OCI-LY7 (cell line): ENCODE measurements at regions not wholly inside any gene's neighbourhood (a gene's known extent, or its start where the extent isn't known, plus 50 kb on each side); places are given as distances from the start of the nearest gene placed in this dataset.

Source experiments
- BruUV-seq: library from RNA; stranded (reverse); fragments of 400-500 nt; replicated peaks from 2 replicates; lab custom pipeline; 2021; lab: Mats Ljungman, UMichigan
- CTCF ChIA-PET: fragments of 300-600 bp; sonication (Branson Sonifier 250); formaldehyde crosslinking; loops from one replicate; lab custom pipeline; 2022; ENCODE audit warnings: antibody characterized with exemption; ENCODE audit not compliant: unreplicated experiment; lab: Charles Lee
- POLR2A ChIA-PET: fragments of 300-600 bp; sonication (Branson Sonifier 250); formaldehyde crosslinking; loops from one replicate; lab custom pipeline; 2022; ENCODE audit warnings: antibody characterized with exemption; lab: Charles Lee
- DNase-seq: peaks from one replicate; pipeline ENCODE4 v3.0.0-alpha.2; 2015; ENCODE audit warnings: low spot score
- H2AFZ ChIP-seq: fragments of 200-600 bp; sonication (generic), shearing (Covaris generic); 2 replicates; pipeline ENCODE4 v1.6.1; 2014; ENCODE audit warnings: mild to moderate bottlenecking, antibody characterized with exemption, low read length, moderate library complexity
- H3K27ac ChIP-seq: fragments of 200-600 bp; sonication (generic); 2 replicates; pipeline ENCODE4 v1.5.1; 2014; ENCODE audit warnings: mixed run types, low read depth, mild to moderate bottlenecking, moderate library complexity, low read length, inconsistent platforms; ENCODE audit not compliant: poor library complexity, severe bottlenecking
- H3K36me3 ChIP-seq: fragments of 200-600 bp; sonication (generic); 2 replicates; pipeline ENCODE4 v1.6.1; 2014; ENCODE audit warnings: mild to moderate bottlenecking, antibody characterized with exemption, low read length, moderate library complexity, mixed read lengths; ENCODE audit not compliant: insufficient read depth
- H3K4me1 ChIP-seq: fragments of 200-600 bp; sonication (generic); 2 replicates; pipeline ENCODE4 v1.5.1; 2014; ENCODE audit warnings: mild to moderate bottlenecking, low read length; ENCODE audit not compliant: insufficient read depth, poor library complexity, severe bottlenecking
- H3K4me2 ChIP-seq: fragments of 200-600 bp; sonication (generic); 2 replicates; pipeline ENCODE4 v1.6.1; 2014; ENCODE audit warnings: mild to moderate bottlenecking, low read length
- H3K4me3 ChIP-seq: fragments of 200-600 bp; sonication (generic); 2 replicates; pipeline ENCODE4 v1.5.1; 2014; ENCODE audit warnings: mild to moderate bottlenecking, low read depth, low read length; ENCODE audit not compliant: poor library complexity, severe bottlenecking
- H3K79me2 ChIP-seq: fragments of 200-600 bp; sonication (generic); 2 replicates; pipeline ENCODE4 v1.6.1; 2016; ENCODE audit warnings: low read depth, mild to moderate bottlenecking, low read length, moderate library complexity, mixed read lengths; ENCODE audit not compliant: insufficient read depth
- H3K9me2 ChIP-seq: fragments of 200-600 bp; sonication (generic); 2 replicates; pipeline ENCODE4 v1.6.1; 2016; ENCODE audit warnings: mild to moderate bottlenecking, low read length, mixed read lengths; ENCODE audit not compliant: insufficient read depth
- H3K9me3 ChIP-seq: fragments of 200-600 bp; sonication (generic); 2 replicates; pipeline ENCODE4 v1.6.1; 2014; ENCODE audit warnings: mild to moderate bottlenecking, mixed run types, low read length, mixed read lengths
- H4K20me1 ChIP-seq: fragments of 200-600 bp; sonication (generic); 2 replicates; pipeline ENCODE4 v1.6.1; 2014; ENCODE audit warnings: mild to moderate bottlenecking, antibody characterized with exemption, low read length, moderate library complexity, mixed read lengths; ENCODE audit not compliant: insufficient read depth
- EZH2phosphoT487 ChIP-seq: fragments of 200-600 bp; sonication (generic); IDR thresholded peaks from 2 replicates; pipeline ENCODE4 v1.6.1; 2018; ENCODE audit warnings: low read depth, borderline replicate concordance, mild to moderate bottlenecking, mixed run types, antibody characterized with exemption, low read length, moderate library complexity, mixed read lengths
- intact Hi-C: fragments of 100-400 bp; cut with micrococcal nuclease; formaldehyde crosslinking; loops from one replicate; pipeline ENCODE4 v1.10.0; 2022; ENCODE audit not compliant: unreplicated experiment
- TF ChIP-seq, protein P1 (sequence below): fragments of 200-600 bp; sonication (generic); conservative IDR thresholded peaks from 2 replicates; pipeline ENCODE4 v1.5.1; 2014; ENCODE audit warnings: mild to moderate bottlenecking, antibody characterized with exemption, low read length, moderate library complexity, mixed read lengths

DNA sequence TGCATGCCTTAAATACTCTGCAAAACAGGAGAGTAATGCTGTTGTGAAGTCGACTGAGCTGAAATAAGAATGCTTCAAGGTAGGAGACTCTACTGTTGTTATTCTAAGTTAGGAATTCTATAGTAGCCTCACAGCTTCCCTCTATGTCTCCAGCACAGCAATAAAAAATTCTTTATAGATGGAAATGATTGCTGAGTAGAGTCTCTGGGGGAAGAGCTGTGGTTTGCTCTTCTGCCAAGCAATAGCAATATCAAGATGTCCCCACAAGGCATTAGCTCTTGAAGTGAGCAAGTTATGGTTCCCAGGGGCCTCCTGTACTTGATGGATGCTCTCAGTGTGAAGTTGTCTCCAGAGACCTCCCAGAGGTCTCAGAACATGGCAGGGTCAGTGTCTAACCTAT lies 880.6 kb upstream of the FRG1 start:
- Histone ChIP-seq H2AFZ (no peak overlapping the region), H3K9me3 (no peaks in the 10 kb centered on the region), H3K79me2 (no peaks in the 10 kb centered on the region), H3K9me2 (no peaks in the 10 kb centered on the region), H3K4me3 (no peak overlapping the region), H3K27ac (no peak overlapping the region), H3K4me1 (no peaks in the 10 kb centered on the region), H4K20me1 (no peaks in the 10 kb centered on the region), H3K36me3 (no peaks in the 10 kb centered on the region), H3K4me2 (no peak overlapping the region)
- ChIA-PET CTCF (no interaction called here), POLR2A (interaction anchor here (0.7 kb wide), 1 partner anchor 11 kb away, joined by 4 read pairs; no protein-coding TSS in a partner anchor)
- intact Hi-C loops = no loop called here
- no TSS peak for BruUV-seq
- DNase-seq = no peak
- TF ChIP-seq, protein P1, sequence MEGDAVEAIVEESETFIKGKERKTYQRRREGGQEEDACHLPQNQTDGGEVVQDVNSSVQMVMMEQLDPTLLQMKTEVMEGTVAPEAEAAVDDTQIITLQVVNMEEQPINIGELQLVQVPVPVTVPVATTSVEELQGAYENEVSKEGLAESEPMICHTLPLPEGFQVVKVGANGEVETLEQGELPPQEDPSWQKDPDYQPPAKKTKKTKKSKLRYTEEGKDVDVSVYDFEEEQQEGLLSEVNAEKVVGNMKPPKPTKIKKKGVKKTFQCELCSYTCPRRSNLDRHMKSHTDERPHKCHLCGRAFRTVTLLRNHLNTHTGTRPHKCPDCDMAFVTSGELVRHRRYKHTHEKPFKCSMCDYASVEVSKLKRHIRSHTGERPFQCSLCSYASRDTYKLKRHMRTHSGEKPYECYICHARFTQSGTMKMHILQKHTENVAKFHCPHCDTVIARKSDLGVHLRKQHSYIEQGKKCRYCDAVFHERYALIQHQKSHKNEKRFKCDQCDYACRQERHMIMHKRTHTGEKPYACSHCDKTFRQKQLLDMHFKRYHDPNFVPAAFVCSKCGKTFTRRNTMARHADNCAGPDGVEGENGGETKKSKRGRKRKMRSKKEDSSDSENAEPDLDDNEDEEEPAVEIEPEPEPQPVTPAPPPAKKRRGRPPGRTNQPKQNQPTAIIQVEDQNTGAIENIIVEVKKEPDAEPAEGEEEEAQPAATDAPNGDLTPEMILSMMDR = no peak
- no peak for TF ChIP-seq EZH2phosphoT487

DNA sequence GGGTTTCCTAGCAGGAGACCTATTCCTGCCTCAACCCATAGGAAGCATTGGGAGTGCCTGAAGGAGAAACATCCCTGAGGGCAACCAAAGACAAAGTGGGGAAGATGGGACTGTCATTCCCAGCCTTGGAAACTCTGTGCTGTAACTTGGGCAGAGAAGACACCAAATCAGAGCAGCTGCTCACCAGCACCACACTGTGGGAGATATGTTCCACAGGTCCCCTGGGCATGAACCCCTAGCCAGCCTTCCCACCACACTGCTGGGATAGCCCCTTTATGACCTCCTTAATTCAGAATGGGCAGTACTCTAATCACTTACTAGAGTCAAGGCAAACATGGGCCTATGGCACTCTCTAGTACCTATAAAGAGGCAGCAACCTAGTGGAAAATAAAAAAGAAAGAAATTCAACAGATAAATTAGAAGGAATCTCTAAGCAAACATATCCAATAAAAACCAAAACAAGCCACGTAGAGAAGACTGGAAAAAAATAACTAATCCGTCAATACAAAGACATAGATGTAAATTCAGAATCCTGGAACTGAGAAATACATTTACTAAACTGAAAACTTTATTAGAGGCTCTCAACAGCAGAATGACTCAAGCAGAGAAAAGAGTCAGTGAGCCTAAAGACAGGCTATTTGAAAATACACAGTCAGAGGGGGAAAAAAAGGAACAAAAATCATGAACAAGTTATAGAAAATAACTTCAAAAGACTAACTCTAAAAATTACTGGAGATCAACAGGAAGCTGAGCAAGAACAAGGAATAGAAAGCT lies 878.4 kb upstream of the FRG1 start:
- intact Hi-C loops = no loop called here
- ChIA-PET POLR2A (no interaction called here), CTCF (no interaction called here)
- no peak for DNase-seq
- BruUV-seq = no TSS peak
- Histone ChIP-seq H2AFZ (no peak overlapping the region), H3K4me2 (no peak overlapping the region), H3K9me3 (no peaks in the 10 kb centered on the region), H3K4me1 (no peaks in the 10 kb centered on the region), H3K27ac (no peak overlapping the region), H3K4me3 (no peak overlapping the region), H4K20me1 (no peaks in the 10 kb centered on the region), H3K36me3 (no peaks in the 10 kb centered on the region), H3K79me2 (no peaks in the 10 kb centered on the region), H3K9me2 (no peaks in the 10 kb centered on the region)
- no peak for TF ChIP-seq EZH2phosphoT487
- TF ChIP-seq, protein P1 = no peak

DNA sequence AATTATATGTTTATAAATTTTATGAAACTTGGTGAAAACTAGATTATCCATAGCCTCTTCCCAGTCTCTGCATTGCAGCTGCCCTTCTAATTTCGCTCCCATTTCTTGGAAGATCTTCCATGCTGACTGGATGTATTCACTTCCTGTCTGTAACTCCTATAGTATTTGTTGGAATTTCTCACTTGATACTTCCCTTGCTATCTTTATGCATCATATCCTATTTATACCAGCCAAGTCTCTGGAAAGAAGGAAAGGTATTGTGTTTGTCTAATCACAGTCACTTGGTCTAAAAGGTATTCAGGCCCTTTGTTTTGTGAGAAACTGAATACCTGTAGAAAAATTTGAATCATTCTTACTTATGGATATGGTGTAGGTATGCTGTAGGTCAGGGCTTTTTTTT lies 870.9 kb upstream of the FRG1 start:
- ChIA-PET CTCF (no interaction called here), POLR2A (no interaction called here)
- Histone ChIP-seq H2AFZ (no peak overlapping the region), H3K79me2 (no peaks in the 10 kb centered on the region), H3K4me3 (no peak overlapping the region), H3K4me2 (no peak overlapping the region), H3K4me1 (no peaks in the 10 kb centered on the region), H3K27ac (no peak overlapping the region), H3K9me2 (no peaks in the 10 kb centered on the region), H3K36me3 (no peaks in the 10 kb centered on the region), H3K9me3 (0 out of 2 replicates have a peak, but pooled peaks cover 2% of the 10 kb centered on the region), H4K20me1 (no peaks in the 10 kb centered on the region)
- DNase-seq = no peak
- TF ChIP-seq, protein P1 = no peak
- TF ChIP-seq EZH2phosphoT487 = no peak
- intact Hi-C loops = no loop called here
- BruUV-seq = no TSS peak
